ENCODE measurements at regions not wholly inside any gene's neighbourhood (a gene's known extent, or its start where the extent isn't known, plus 50 kb on each side); places are given as distances from the start of the nearest gene placed in this dataset.

- POLR2A ChIA-PET: no interaction called here
Measured at GRCh38 chr2:239694487-239694886, 293.7 kb upstream of the HDAC4 start.

DNA sequence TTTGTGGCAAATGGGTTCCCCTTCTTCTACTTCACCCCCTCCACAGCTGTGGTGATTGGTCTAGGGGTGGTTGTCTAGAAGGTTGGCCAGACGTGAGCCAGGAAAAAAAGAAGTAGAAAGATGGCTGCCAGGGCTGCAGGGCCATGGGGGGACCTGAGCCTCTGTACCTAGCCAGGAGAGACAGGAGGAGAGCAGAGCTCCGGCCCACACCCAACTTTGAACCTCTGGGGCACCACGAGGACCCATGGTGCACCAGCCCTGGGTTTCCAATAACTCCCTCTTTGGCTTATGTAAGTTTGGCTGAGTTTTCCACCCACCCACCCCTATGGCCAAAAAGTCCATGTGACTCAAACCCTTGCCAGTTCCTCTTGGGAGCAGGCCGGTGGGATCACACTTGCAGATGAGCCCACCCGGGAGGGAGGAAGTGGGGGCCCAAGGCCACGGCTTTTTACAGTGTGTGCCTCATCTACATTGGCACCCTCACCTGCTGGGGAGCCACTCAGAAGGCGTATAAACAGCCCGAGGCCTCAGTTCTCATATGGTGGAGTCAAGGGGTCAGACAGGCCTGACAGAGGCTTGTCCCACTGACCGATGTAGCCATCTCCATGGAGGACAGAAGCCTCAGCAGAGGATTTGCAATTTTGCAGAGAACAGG lies 293.1 kb upstream of the HDAC4 start:
- Histone ChIP-seq H3K27ac (ENCODE audit: extremely low read depth, low read depth, low read length) (no peak overlapping the region), H3K4me1 (ENCODE audit: control insufficient read depth, insufficient read depth, low read length) (no peaks in the 10 kb centered on the region), H3K36me3 (ENCODE audit: control insufficient read depth in 2 of 2, insufficient read depth in 1 of 2, low read length in 2 of 2) (no peaks in the 10 kb centered on the region), H3K9me3 (ENCODE audit: control insufficient read depth, insufficient read depth, low read depth, low read length) (no peaks in the 10 kb centered on the region), H3K4me3 (ENCODE audit: low read depth, low read length) (no peak overlapping the region)
- TF ChIP-seq ZNF560 (tag by site-specific recombination; IDR thresholded peaks at IDR 0.05; ENCODE audit: borderline replicate concordance) (no peak), ZNF391 (tag by site-specific recombination; IDR thresholded peaks at IDR 0.05; ENCODE audit: borderline replicate concordance, low read depth) (no peak), ZNF398 (tag by site-specific recombination; IDR thresholded peaks at IDR 0.05) (no peak), KLF7 (tag by site-specific recombination; IDR thresholded peaks at IDR 0.05; ENCODE audit: borderline replicate concordance) (no peak), ZNF561 (tag by site-specific recombination; IDR thresholded peaks at IDR 0.05; ENCODE audit: borderline replicate concordance) (no peak), GLI4 (tag by site-specific recombination; IDR thresholded peaks at IDR 0.05) (no peak), ZNF777 (tag by site-specific recombination; IDR thresholded peaks at IDR 0.05; ENCODE audit: borderline replicate concordance) (no peak), EGR2 (tag by site-specific recombination; IDR thresholded peaks at IDR 0.05; ENCODE audit: low read depth) (no peak), GFI1B (tag by site-specific recombination; IDR thresholded peaks at IDR 0.05) (no peak), ZNF514 (tag by site-specific recombination; IDR thresholded peaks at IDR 0.05) (no peak)
- TF ChIP-seq, protein P1, sequence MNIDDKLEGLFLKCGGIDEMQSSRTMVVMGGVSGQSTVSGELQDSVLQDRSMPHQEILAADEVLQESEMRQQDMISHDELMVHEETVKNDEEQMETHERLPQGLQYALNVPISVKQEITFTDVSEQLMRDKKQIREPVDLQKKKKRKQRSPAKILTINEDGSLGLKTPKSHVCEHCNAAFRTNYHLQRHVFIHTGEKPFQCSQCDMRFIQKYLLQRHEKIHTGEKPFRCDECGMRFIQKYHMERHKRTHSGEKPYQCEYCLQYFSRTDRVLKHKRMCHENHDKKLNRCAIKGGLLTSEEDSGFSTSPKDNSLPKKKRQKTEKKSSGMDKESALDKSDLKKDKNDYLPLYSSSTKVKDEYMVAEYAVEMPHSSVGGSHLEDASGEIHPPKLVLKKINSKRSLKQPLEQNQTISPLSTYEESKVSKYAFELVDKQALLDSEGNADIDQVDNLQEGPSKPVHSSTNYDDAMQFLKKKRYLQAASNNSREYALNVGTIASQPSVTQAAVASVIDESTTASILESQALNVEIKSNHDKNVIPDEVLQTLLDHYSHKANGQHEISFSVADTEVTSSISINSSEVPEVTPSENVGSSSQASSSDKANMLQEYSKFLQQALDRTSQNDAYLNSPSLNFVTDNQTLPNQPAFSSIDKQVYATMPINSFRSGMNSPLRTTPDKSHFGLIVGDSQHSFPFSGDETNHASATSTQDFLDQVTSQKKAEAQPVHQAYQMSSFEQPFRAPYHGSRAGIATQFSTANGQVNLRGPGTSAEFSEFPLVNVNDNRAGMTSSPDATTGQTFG (tag by site-specific recombination; IDR thresholded peaks at IDR 0.05; ENCODE audit: borderline replicate concordance): no peak
- TF ChIP-seq, protein P2, sequence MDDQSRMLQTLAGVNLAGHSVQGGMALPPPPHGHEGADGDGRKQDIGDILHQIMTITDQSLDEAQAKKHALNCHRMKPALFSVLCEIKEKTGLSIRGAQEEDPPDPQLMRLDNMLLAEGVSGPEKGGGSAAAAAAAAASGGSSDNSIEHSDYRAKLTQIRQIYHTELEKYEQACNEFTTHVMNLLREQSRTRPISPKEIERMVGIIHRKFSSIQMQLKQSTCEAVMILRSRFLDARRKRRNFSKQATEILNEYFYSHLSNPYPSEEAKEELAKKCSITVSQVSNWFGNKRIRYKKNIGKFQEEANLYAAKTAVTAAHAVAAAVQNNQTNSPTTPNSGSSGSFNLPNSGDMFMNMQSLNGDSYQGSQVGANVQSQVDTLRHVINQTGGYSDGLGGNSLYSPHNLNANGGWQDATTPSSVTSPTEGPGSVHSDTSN (CRISPR knock-in tag; IDR thresholded peaks at IDR 0.05): no peak
- CTCF ChIA-PET: no interaction called here
- POLR2A ChIA-PET: no interaction called here

More at GRCh38 chr2:239694487-239694886, 293.7 kb upstream of the HDAC4 start:
- Histone ChIP-seq H3K4me1 (ENCODE audit: control insufficient read depth, insufficient read depth, low read length) (no peaks in the 10 kb centered on the region), H3K9me3 (ENCODE audit: control insufficient read depth, insufficient read depth, low read depth, low read length) (no peaks in the 10 kb centered on the region), H3K36me3 (ENCODE audit: control insufficient read depth in 2 of 2, insufficient read depth in 1 of 2, low read length in 2 of 2) (no peaks in the 10 kb centered on the region), H3K4me3 (ENCODE audit: low read depth, low read length) (no peak overlapping the region), H3K27ac (ENCODE audit: extremely low read depth, low read depth, low read length) (no peak overlapping the region)
- TF ChIP-seq ZNF274 (IDR thresholded peaks at IDR 0.05; ENCODE audit: low read length): no peak
- TF ChIP-seq ZNF274 (tag by site-specific recombination; IDR thresholded peaks at IDR 0.05; ENCODE audit: borderline replicate concordance): no peak
- TF ChIP-seq, protein P3, sequence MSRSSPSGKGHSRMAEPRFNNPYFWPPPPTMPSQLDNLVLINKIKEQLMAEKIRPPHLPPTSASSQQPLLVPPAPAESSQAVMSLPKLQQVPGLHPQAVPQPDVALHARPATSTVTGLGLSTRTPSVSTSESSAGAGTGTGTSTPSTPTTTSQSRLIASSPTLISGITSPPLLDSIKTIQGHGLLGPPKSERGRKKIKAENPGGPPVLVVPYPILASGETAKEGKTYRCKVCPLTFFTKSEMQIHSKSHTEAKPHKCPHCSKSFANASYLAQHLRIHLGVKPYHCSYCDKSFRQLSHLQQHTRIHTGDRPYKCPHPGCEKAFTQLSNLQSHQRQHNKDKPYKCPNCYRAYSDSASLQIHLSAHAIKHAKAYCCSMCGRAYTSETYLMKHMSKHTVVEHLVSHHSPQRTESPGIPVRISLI (tag by site-specific recombination; IDR thresholded peaks at IDR 0.05): no peak
- TF ChIP-seq ZNF549 (tag by site-specific recombination; IDR thresholded peaks at IDR 0.05): no peak
- CTCF ChIA-PET: no interaction called here

Data from HEK293 (cell line).